ENCODE measurements at regions not wholly inside any gene's neighbourhood (a gene's known extent, or its start where the extent isn't known, plus 50 kb on each side); places are given as distances from the start of the nearest gene placed in this dataset.

DNA sequence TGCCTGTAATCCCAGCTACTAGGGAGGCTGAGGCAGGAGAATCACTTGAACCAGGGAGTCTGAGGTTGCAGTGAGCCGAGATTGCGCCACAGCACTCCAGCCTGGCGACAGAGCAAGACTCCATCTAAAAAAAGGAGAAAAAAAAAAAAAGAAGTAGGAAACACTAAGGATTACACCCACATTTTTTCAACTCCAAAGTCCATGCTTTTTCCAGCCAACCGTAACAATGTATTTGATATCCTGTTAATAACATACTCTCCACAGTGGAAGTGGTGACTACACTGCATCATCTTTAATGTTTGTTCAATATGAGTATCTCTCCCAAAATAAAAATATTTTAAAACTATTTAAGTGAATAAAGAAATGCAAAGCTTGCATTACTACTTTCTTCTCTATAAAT, 481.6 kb upstream of the ACVR2A start:
- Mint-ChIP-seq H3K27me3 (no peaks in the 10 kb centered on the region), H3K27ac (no peak overlapping the region), H3K9me3 (ENCODE audit: insufficient read depth) (no peaks in the 10 kb centered on the region), H3K4me3 (no peak overlapping the region), H3K4me1 (peaks cover 11% of the 10 kb centered on the region)
- POLR2A ChIA-PET = no interaction called here
- CTCF ChIA-PET = no interaction called here
- ATAC-seq (ENCODE audit: low read depth) = no peak
- Histone ChIP-seq H3K4me1 (ENCODE audit: control insufficient read depth in 2 of 2, insufficient read depth in 2 of 2, low read length in 2 of 2) (peaks cover 0 to 4% of the 10 kb centered on the region in 2 donors), H3K79me2 (ENCODE audit: control insufficient read depth, insufficient read depth, low read length) (no peaks in the 10 kb centered on the region), H3K4me3 (ENCODE audit: control extremely low read depth in 1 of 5, extremely low read depth in 1 of 5, insufficient read depth in 1 of 5, low read depth in 2 of 5, low read length in 4 of 5) (no peak overlapping the region), H3K9me3 (ENCODE audit: control extremely low read depth in 1 of 3, control insufficient read depth in 2 of 3, insufficient read depth in 1 of 3, low read length in 2 of 3) (no peaks in the 10 kb centered on the region), H3K27ac (ENCODE audit: low read length in 2 of 2) (no peak overlapping the region), H4K20me1 (ENCODE audit: control insufficient read depth, insufficient read depth, low read length, poor library complexity, severe bottlenecking) (no peaks in the 10 kb centered on the region), H2AFZ (ENCODE audit: insufficient read depth, low read depth, low read length, poor library complexity, severe bottlenecking) (no peak overlapping the region), H3K4me2 (replicated peaks; ENCODE audit: low read depth, low read length, poor library complexity, severe bottlenecking) (no peak overlapping the region), H3K36me3 (replicated peaks in 1 of 2; ENCODE audit: control extremely low read depth in 1 of 2, control insufficient read depth in 1 of 2, extremely low read depth in 1 of 2, insufficient read depth in 2 of 2, low read length in 1 of 2) (no peaks in the 10 kb centered on the region), H3K9ac (ENCODE audit: low read length) (no peak overlapping the region), H3K27me3 (replicated peaks in 1 of 4; ENCODE audit: control extremely low read depth in 1 of 4, control insufficient read depth in 3 of 4, insufficient read depth in 4 of 4, low read length in 3 of 4) (no peaks in the 10 kb centered on the region)
- TF ChIP-seq EZH2 (IDR thresholded peaks at IDR 0.05; ENCODE audit: borderline replicate concordance, insufficient read depth, low read depth, low read length, poor library complexity, severe bottlenecking) = no peak
- TF ChIP-seq, protein P1, sequence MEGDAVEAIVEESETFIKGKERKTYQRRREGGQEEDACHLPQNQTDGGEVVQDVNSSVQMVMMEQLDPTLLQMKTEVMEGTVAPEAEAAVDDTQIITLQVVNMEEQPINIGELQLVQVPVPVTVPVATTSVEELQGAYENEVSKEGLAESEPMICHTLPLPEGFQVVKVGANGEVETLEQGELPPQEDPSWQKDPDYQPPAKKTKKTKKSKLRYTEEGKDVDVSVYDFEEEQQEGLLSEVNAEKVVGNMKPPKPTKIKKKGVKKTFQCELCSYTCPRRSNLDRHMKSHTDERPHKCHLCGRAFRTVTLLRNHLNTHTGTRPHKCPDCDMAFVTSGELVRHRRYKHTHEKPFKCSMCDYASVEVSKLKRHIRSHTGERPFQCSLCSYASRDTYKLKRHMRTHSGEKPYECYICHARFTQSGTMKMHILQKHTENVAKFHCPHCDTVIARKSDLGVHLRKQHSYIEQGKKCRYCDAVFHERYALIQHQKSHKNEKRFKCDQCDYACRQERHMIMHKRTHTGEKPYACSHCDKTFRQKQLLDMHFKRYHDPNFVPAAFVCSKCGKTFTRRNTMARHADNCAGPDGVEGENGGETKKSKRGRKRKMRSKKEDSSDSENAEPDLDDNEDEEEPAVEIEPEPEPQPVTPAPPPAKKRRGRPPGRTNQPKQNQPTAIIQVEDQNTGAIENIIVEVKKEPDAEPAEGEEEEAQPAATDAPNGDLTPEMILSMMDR (IDR thresholded peaks at IDR 0.05) = no peak
- no peak for DNase-seq
- intact Hi-C loops (cut with micrococcal nuclease) = no loop called here
- no CpG with 5 or more reads among the region's 4 CpGs for WGBS (ENCODE audit: insufficient coverage)

- H3K27ac Mint-ChIP-seq = no peak overlapping the region
- Histone ChIP-seq H3K4me2 (replicated peaks; ENCODE audit: low read depth, low read length, poor library complexity, severe bottlenecking) (no peak overlapping the region), H3K4me1 (ENCODE audit: control insufficient read depth in 2 of 2, insufficient read depth in 2 of 2, low read length in 2 of 2) (no peaks in the 10 kb centered on the region), H2AFZ (ENCODE audit: insufficient read depth, low read depth, low read length, poor library complexity, severe bottlenecking) (no peak overlapping the region), H3K4me3 (ENCODE audit: control extremely low read depth in 1 of 5, extremely low read depth in 1 of 5, insufficient read depth in 1 of 5, low read depth in 2 of 5, low read length in 4 of 5) (no peak overlapping the region), H3K79me2 (ENCODE audit: control insufficient read depth, insufficient read depth, low read length) (no peaks in the 10 kb centered on the region), H3K9me3 (ENCODE audit: control extremely low read depth in 1 of 3, control insufficient read depth in 2 of 3, insufficient read depth in 1 of 3, low read length in 2 of 3) (no peaks in the 10 kb centered on the region), H3K36me3 (replicated peaks in 1 of 2; ENCODE audit: control extremely low read depth in 1 of 2, control insufficient read depth in 1 of 2, extremely low read depth in 1 of 2, insufficient read depth in 2 of 2, low read length in 1 of 2) (no peaks in the 10 kb centered on the region), H4K20me1 (ENCODE audit: control insufficient read depth, insufficient read depth, low read length, poor library complexity, severe bottlenecking) (no peaks in the 10 kb centered on the region), H3K27ac (ENCODE audit: low read length in 2 of 2) (no peak overlapping the region), H3K27me3 (replicated peaks in 1 of 4; ENCODE audit: control extremely low read depth in 1 of 4, control insufficient read depth in 3 of 4, insufficient read depth in 4 of 4, low read length in 3 of 4) (no peaks in the 10 kb centered on the region), H3K9ac (ENCODE audit: low read length) (no peak overlapping the region)
- ChIA-PET POLR2A (no interaction called here), CTCF (no interaction called here)
- no peak for ATAC-seq (ENCODE audit: low read depth)
- H3K4me1 Mint-ChIP-seq = no peaks in the 10 kb centered on the region
- TF ChIP-seq EZH2 (IDR thresholded peaks at IDR 0.05; ENCODE audit: borderline replicate concordance, insufficient read depth, low read depth, low read length, poor library complexity, severe bottlenecking) = no peak
- TF ChIP-seq, protein P1 (IDR thresholded peaks at IDR 0.05) = no peak
- H3K4me3 Mint-ChIP-seq = no peak overlapping the region
- intact Hi-C loops (cut with micrococcal nuclease) = no loop called here
- WGBS (ENCODE audit: insufficient coverage) = 60% methylated on average over 1 of the region's 1 CpG
- DNase-seq = no peak
- H3K9me3 Mint-ChIP-seq (ENCODE audit: insufficient read depth) = no peaks in the 10 kb centered on the region
- no peaks in the 10 kb centered on the region for H3K27me3 Mint-ChIP-seq
Measured at GRCh38 chr2:147358375-147358774, 486.5 kb upstream of the ACVR2A start.
